Ishikawa (cell line): ENCODE measurements at regions not wholly inside any gene's neighbourhood (a gene's known extent, or its start where the extent isn't known, plus 50 kb on each side); places are given as distances from the start of the nearest gene placed in this dataset.

ENCODE experiments used
- EGR1 ChIP-seq: IDR thresholded peaks from 2 replicates; pipeline ENCODE4 v1.6.1; 2012
- EP300 ChIP-seq: IDR thresholded peaks from 2 replicates; pipeline ENCODE4 v1.6.1; 2012; ENCODE audit warnings: borderline replicate concordance
- FOXM1 ChIP-seq: IDR thresholded peaks from 2 replicates; pipeline ENCODE4 v1.6.1; 2012; ENCODE audit warnings: low read depth, borderline replicate concordance
- NFIC ChIP-seq: IDR thresholded peaks from 2 replicates; pipeline ENCODE4 v1.6.1; 2012
- RAD21 ChIP-seq: IDR thresholded peaks from 2 replicates; pipeline ENCODE4 v1.6.1; 2012; ENCODE audit warnings: low read depth
- REST ChIP-seq: IDR thresholded peaks from 2 replicates; pipeline ENCODE4 v1.6.1; 2012; ENCODE audit warnings: low read depth, mild to moderate bottlenecking
- TAF1 ChIP-seq: IDR thresholded peaks from 2 replicates; pipeline ENCODE4 v1.6.1; 2012; ENCODE audit warnings: low read depth, mild to moderate bottlenecking
- TCF12 ChIP-seq: IDR thresholded peaks from 2 replicates; pipeline ENCODE4 v1.6.1; 2012; ENCODE audit warnings: low read depth
- TEAD4 ChIP-seq: IDR thresholded peaks from 2 replicates; pipeline ENCODE4 v1.6.1; 2012
- USF1 ChIP-seq: IDR thresholded peaks from 2 replicates; pipeline ENCODE4 v1.6.1; 2012
- YY1 ChIP-seq: IDR thresholded peaks from 2 replicates; pipeline ENCODE4 v1.6.1; 2012; ENCODE audit warnings: low read depth
- ZBTB7A ChIP-seq: IDR thresholded peaks from 2 replicates; pipeline ENCODE4 v1.6.1; 2012; ENCODE audit warnings: low read depth

GRCh38 chr2:76455910-76456309 lies 745.2 kb upstream of the GCFC2 start:
- TF ChIP-seq YY1 (no peak), EP300 (no peak), REST (no peak), RAD21 (no peak), EGR1 (no peak), TAF1 (no peak), ZBTB7A (no peak), TCF12 (no peak), TEAD4 (no peak), USF1 (no peak), NFIC (no peak), FOXM1 (no peak)
